GM12878 (cell line): ENCODE measurements at regions not wholly inside any gene's neighbourhood (a gene's known extent, or its start where the extent isn't known, plus 50 kb on each side); places are given as distances from the start of the nearest gene placed in this dataset.

Experiments used
- ATAC-seq: fragments of 200-7000 bp; cut with Tn5 transposase; 3 replicates; pipeline ENCODE4 v1.9.1; 2020; ENCODE audit warnings: mild to moderate bottlenecking, moderate library complexity
- BruUV-seq: library from RNA; stranded (reverse); fragments of 400-500 nt; replicated peaks from 2 replicates; lab custom pipeline; 2021; lab: Mats Ljungman, UMichigan
- CTCF ChIA-PET: fragments of 300-600 bp; sonication (Branson Sonifier 250); formaldehyde crosslinking; extraction: SDS; loops from one replicate; lab custom pipeline; 2021; ENCODE audit warnings: inconsistent platforms; lab: Yijun Ruan, JAX
- POLR2A ChIA-PET: fragments of 350-600 bp; formaldehyde crosslinking; extraction: SDS; loops from one replicate; lab custom pipeline; 2021; ENCODE audit warnings: inconsistent platforms; lab: Charles Lee
- RAD21 ChIA-PET: fragments of 300-600 bp; sonication (Branson Sonifier 250); formaldehyde crosslinking; loops from one replicate; lab custom pipeline; 2023; ENCODE audit warnings: antibody characterized with exemption; ENCODE audit not compliant: unreplicated experiment; lab: Charles Lee
- SMC1A ChIA-PET: fragments of 300-600 bp; sonication (Branson Sonifier 250); formaldehyde crosslinking; loops from one replicate; lab custom pipeline; 2023; ENCODE audit not compliant: unreplicated experiment, uncharacterized antibody; lab: Charles Lee
- DNase-seq: peaks from one replicate; pipeline ENCODE4 v3.0.0-alpha.2; 2011; ENCODE audit warnings: low read depth, low spot score
- FAIRE-seq: peaks from 3 replicates; lab custom pipeline; 2011; peaks lifted over from hg19 to GRCh38; lab: Jason Lieb, UNC
- H2AFZ ChIP-seq: 2 replicates; pipeline ENCODE4 v1.6.0; 2011; ENCODE audit warnings: low read depth, low read length, control low read depth; ENCODE audit not compliant: control insufficient read depth
- H3K27ac ChIP-seq: 2 replicates; pipeline ENCODE4 v1.5.1; 2011; ENCODE audit warnings: control low read depth; ENCODE audit not compliant: control insufficient read depth, insufficient read depth
- H3K27me3 ChIP-seq, 2 experiments: replicated peaks in 1 of 2; 2 replicates each; pipeline versions ENCODE4 v1.6.0 to v1.6.1; 2011; ENCODE audit warnings: low read length in 1 of 2; ENCODE audit not compliant: control insufficient read depth in 2 of 2, insufficient read depth in 2 of 2
- H3K36me3 ChIP-seq, 2 experiments: 2 replicates each; pipeline ENCODE4 v1.5.1; 2011; ENCODE audit warnings: low read length in 1 of 2; ENCODE audit not compliant: control insufficient read depth in 2 of 2, insufficient read depth in 2 of 2
- H3K4me1 ChIP-seq: 2 replicates; pipeline ENCODE4 v1.6.1; 2011; ENCODE audit warnings: mild to moderate bottlenecking, low read length, moderate library complexity, mixed read lengths; ENCODE audit not compliant: control insufficient read depth, insufficient read depth
- H3K4me2 ChIP-seq: 2 replicates; pipeline ENCODE4 v1.6.0; 2011; ENCODE audit warnings: control low read depth; ENCODE audit not compliant: control insufficient read depth, insufficient read depth
- H3K4me3 ChIP-seq: fragments of 200-600 bp; sonication (generic); 2 replicates; pipeline ENCODE4 v1.5.1; 2016
- H3K79me2 ChIP-seq: 2 replicates; pipeline ENCODE4 v1.6.0; 2011; ENCODE audit warnings: low read length; ENCODE audit not compliant: control insufficient read depth, insufficient read depth
- H3K9ac ChIP-seq: 2 replicates; pipeline ENCODE4 v1.8.0; 2011; ENCODE audit warnings: low read length, control low read depth, mixed read lengths; ENCODE audit not compliant: control insufficient read depth, insufficient read depth
- H3K9me3 ChIP-seq: replicated peaks from 3 replicates; pipeline ENCODE4 v1.5.1; 2011; ENCODE audit warnings: mild to moderate bottlenecking, low read length; ENCODE audit not compliant: control insufficient read depth, insufficient read depth
- H4K20me1 ChIP-seq: 2 replicates; pipeline ENCODE4 v1.6.0; 2011; ENCODE audit not compliant: control insufficient read depth, insufficient read depth
- CBFB ChIP-seq: IDR thresholded peaks from 2 replicates; pipeline ENCODE4 v1.6.1; 2016; ENCODE audit warnings: antibody characterized with exemption, low read depth
- HDAC6 ChIP-seq: fragments of 200-600 bp; sonication (generic); IDR thresholded peaks from one replicate; pipeline ENCODE4 v1.8.0; 2017; ENCODE audit warnings: antibody characterized with exemption; ENCODE audit not compliant: unreplicated experiment
- MTA2 ChIP-seq: fragments of 450-650 bp; IDR thresholded peaks from 2 replicates; pipeline ENCODE4 v1.6.1; 2016; ENCODE audit warnings: low read depth, mild to moderate bottlenecking, moderate library complexity
- NFYA ChIP-seq: IDR thresholded peaks from 2 replicates; pipeline ENCODE4 v1.6.1; 2011; ENCODE audit warnings: low read depth, mild to moderate bottlenecking, low read length, improper control_type of control experiment, borderline replicate concordance
- NKRF ChIP-seq: fragments of 450-650 bp; conservative IDR thresholded peaks from 2 replicates; pipeline ENCODE4 v1.6.1; 2017; ENCODE audit warnings: mild to moderate bottlenecking, moderate library complexity
- POU2F2 ChIP-seq: IDR thresholded peaks from 3 replicates; pipeline ENCODE4 v1.6.1; 2011; ENCODE audit warnings: low read depth, mild to moderate bottlenecking, low read length, borderline replicate concordance
- RB1 ChIP-seq: fragments of 450-650 bp; formaldehyde crosslinking; IDR thresholded peaks from 2 replicates; pipeline ENCODE4 v1.6.1; 2017; ENCODE audit warnings: mild to moderate bottlenecking, borderline replicate concordance
- RBBP5 ChIP-seq: fragments of 200-600 bp; sonication (generic); conservative IDR thresholded peaks from 2 replicates; pipeline ENCODE4 v1.6.1; 2016
- RFX5 ChIP-seq: IDR thresholded peaks from 2 replicates; pipeline ENCODE4 v1.6.1; 2011; ENCODE audit warnings: low read depth, low read length, improper control_type of control experiment
- SIN3A ChIP-seq: IDR thresholded peaks from 2 replicates; pipeline ENCODE4 v1.6.1; 2012; ENCODE audit warnings: low read depth, low read length, improper control_type of control experiment
- SMAD5 ChIP-seq: IDR thresholded peaks from 2 replicates; pipeline ENCODE4 v1.6.1; 2016; ENCODE audit warnings: antibody characterized with exemption, low read depth
- SPI1 ChIP-seq: IDR thresholded peaks from 2 replicates; pipeline ENCODE4 v1.6.1; 2011; ENCODE audit warnings: low read depth, mild to moderate bottlenecking, low read length, moderate library complexity, borderline replicate concordance; ENCODE audit not compliant: insufficient read depth
- STAT1 ChIP-seq: fragments of 450-650 bp; conservative IDR thresholded peaks from 2 replicates; pipeline ENCODE4 v1.6.1; 2014; ENCODE audit warnings: antibody characterized with exemption, mild to moderate bottlenecking
- TARDBP ChIP-seq: IDR thresholded peaks from 2 replicates; pipeline ENCODE4 v1.6.1; 2016; ENCODE audit warnings: borderline replicate concordance
- WRNIP1 ChIP-seq: IDR thresholded peaks from 2 replicates; pipeline ENCODE4 v1.6.1; 2011; ENCODE audit warnings: low read depth, low read length, improper control_type of control experiment, borderline replicate concordance
- WGBS: methylation state at CpG from one replicate; pipeline ENCODE4 v1.1.6; 2016; ENCODE audit warnings: low lambda C conversion rate; ENCODE audit not compliant: insufficient replicate concordance, insufficient coverage; ENCODE audit errors: missing lambda C conversion rate; 5-methylcytosine and 5-hydroxymethylcytosine counted together
- in situ Hi-C: fragments of 300-500 bp; cut with MboI; formaldehyde crosslinking; loops from 9 replicates; pipeline ENCODE4 v1.14.3; 2018; ENCODE audit warnings: mixed read lengths
- intact Hi-C: fragments of 100-400 bp; cut with micrococcal nuclease; formaldehyde crosslinking; loops from one replicate; pipeline ENCODE4 v1.14.2; 2022; ENCODE audit not compliant: unreplicated experiment
- TF ChIP-seq, protein P1 (sequence below): IDR thresholded peaks from 2 replicates; pipeline ENCODE4 v1.6.1; 2011; ENCODE audit warnings: mild to moderate bottlenecking, low read depth, low read length, moderate library complexity; ENCODE audit not compliant: insufficient replicate concordance

GRCh38 chr11:116100016-116100415, 595.8 kb upstream of the CADM1 start:
- H3K4me2 ChIP-seq = no peak overlapping the region
- CTCF ChIA-PET = no interaction called here
- no peak overlapping the region for H3K27ac ChIP-seq
- RAD21 ChIA-PET = no interaction called here
- no peaks in the 10 kb centered on the region for H3K4me1 ChIP-seq
- H4K20me1 ChIP-seq = no peaks in the 10 kb centered on the region; the same call in 1 of the 2 replicates
- intact Hi-C loops (no loop called here), in situ Hi-C loops (no loop called here)
- SMC1A ChIA-PET = interaction anchor here (1.3 kb wide), 1 partner anchor 11 kb away, joined by 4 read pairs; no protein-coding TSS in a partner anchor
- 27% methylated on average over 2 of the region's 2 CpGs for WGBS
- POLR2A ChIA-PET = no interaction called here
- no TSS peak for BruUV-seq
- no peak overlapping the region for H3K9ac ChIP-seq
- H2AFZ ChIP-seq = no peak overlapping the region
- H3K27me3 ChIP-seq = no peaks in the 10 kb centered on the region; a peak in 1 of 4 replicates
- no peak for TF ChIP-seq TARDBP
- ATAC-seq (no peak), DNase-seq (no peak), FAIRE-seq (no peak)
- H3K9me3 ChIP-seq = no peaks in the 10 kb centered on the region; the same call in 2 of the 3 replicates
- no peaks in the 10 kb centered on the region for H3K79me2 ChIP-seq
- no peak overlapping the region for H3K4me3 ChIP-seq
- H3K36me3 ChIP-seq = no peaks in the 10 kb centered on the region

GRCh38 chr11:116099541-116099940, 595.3 kb upstream of the CADM1 start:
- DNase-seq (no peak), FAIRE-seq (no peak), ATAC-seq (no peak)
- in situ Hi-C loops (no loop called here), intact Hi-C loops (no loop called here)
- Histone ChIP-seq H3K9me3 (no peaks in the 10 kb centered on the region; the same call in 2 of the 3 replicates), H3K4me1 (no peaks in the 10 kb centered on the region), H3K4me3 (no peak overlapping the region), H3K9ac (no peak overlapping the region), H3K4me2 (no peak overlapping the region), H3K36me3 (no peaks in the 10 kb centered on the region), H3K27ac (no peak overlapping the region), H3K27me3 (no peaks in the 10 kb centered on the region; a peak in 1 of 4 replicates), H2AFZ (no peak overlapping the region), H3K79me2 (no peaks in the 10 kb centered on the region), H4K20me1 (no peaks in the 10 kb centered on the region; the same call in 1 of the 2 replicates)
- CTCF ChIA-PET = no interaction called here
- no TSS peak for BruUV-seq
- RAD21 ChIA-PET = no interaction called here
- POLR2A ChIA-PET = no interaction called here
- SMC1A ChIA-PET = interaction anchor here (1.3 kb wide), 1 partner anchor 11 kb away, joined by 4 read pairs; no protein-coding TSS in a partner anchor
- 74% methylated on average over 6 of the region's 6 CpGs for WGBS
- TF ChIP-seq HDAC6 = no peak
- no peak for TF ChIP-seq RB1
- no peak for TF ChIP-seq TARDBP
- no peak for TF ChIP-seq STAT1
- TF ChIP-seq WRNIP1 = no peak
- no peak for TF ChIP-seq NFYA
- TF ChIP-seq, protein P1, sequence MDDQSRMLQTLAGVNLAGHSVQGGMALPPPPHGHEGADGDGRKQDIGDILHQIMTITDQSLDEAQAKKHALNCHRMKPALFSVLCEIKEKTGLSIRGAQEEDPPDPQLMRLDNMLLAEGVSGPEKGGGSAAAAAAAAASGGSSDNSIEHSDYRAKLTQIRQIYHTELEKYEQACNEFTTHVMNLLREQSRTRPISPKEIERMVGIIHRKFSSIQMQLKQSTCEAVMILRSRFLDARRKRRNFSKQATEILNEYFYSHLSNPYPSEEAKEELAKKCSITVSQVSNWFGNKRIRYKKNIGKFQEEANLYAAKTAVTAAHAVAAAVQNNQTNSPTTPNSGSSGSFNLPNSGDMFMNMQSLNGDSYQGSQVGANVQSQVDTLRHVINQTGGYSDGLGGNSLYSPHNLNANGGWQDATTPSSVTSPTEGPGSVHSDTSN = no peak
- no peak for TF ChIP-seq CBFB
- no peak for TF ChIP-seq SIN3A
- no peak for TF ChIP-seq SPI1
- no peak for TF ChIP-seq RFX5
- TF ChIP-seq RBBP5 = no peak
- TF ChIP-seq NKRF = no peak
- TF ChIP-seq MTA2 = no peak
- TF ChIP-seq SMAD5 = no peak
- no peak for TF ChIP-seq POU2F2
